Keratinocyte (primary cell): ENCODE measurements at regions not wholly inside any gene's neighbourhood (a gene's known extent, or its start where the extent isn't known, plus 50 kb on each side); places are given as distances from the start of the nearest gene placed in this dataset.
"Not testable (repeated sequence)": the region's sequence is repeated elsewhere in the genome, so short reads cannot be mapped to it uniquely, and the experiment has no call there.

Experiments
- DNase-seq: peaks from one replicate; pipeline ENCODE4 v3.0.0-alpha.2; 2011; ENCODE audit warnings: low read depth, missing footprints, low spot score
- FAIRE-seq: peaks from 2 replicates; lab custom pipeline; 2011; peaks lifted over from hg19 to GRCh38; lab: Jason Lieb, UNC
- H2AFZ ChIP-seq: 2 replicates; pipeline ENCODE4 v1.6.0; 2012; ENCODE audit warnings: low read length, control low read depth, inconsistent platforms; ENCODE audit not compliant: control insufficient read depth
- H3K27ac ChIP-seq: 2 replicates; pipeline ENCODE4 v1.5.1; 2011; ENCODE audit warnings: low read length; ENCODE audit not compliant: control insufficient read depth, insufficient read depth
- H3K27me3 ChIP-seq: 3 replicates; pipeline ENCODE4 v1.6.0; 2011; ENCODE audit warnings: low read length; ENCODE audit not compliant: control insufficient read depth, insufficient read depth; ENCODE audit errors: extremely low read depth
- H3K36me3 ChIP-seq, 2 experiments: 2 replicates in 1 of 2; 3 replicates in 1 of 2; pipeline ENCODE4 v1.5.1; 2011; ENCODE audit warnings: low read length in 2 of 2, mild to moderate bottlenecking in 1 of 2; ENCODE audit not compliant: control insufficient read depth in 2 of 2, insufficient read depth in 2 of 2; ENCODE audit errors: extremely low read depth in 1 of 2
- H3K4me1 ChIP-seq: 3 replicates; pipeline ENCODE4 v1.5.1; 2011; ENCODE audit warnings: low read length; ENCODE audit not compliant: control insufficient read depth, insufficient read depth; ENCODE audit errors: extremely low read depth
- H3K4me2 ChIP-seq: 3 replicates; pipeline ENCODE4 v1.6.0; 2011; ENCODE audit warnings: low read depth, low read length; ENCODE audit not compliant: control insufficient read depth, insufficient read depth; ENCODE audit errors: extremely low read depth
- H3K4me3 ChIP-seq, 3 experiments: fragments of 200-600 bp in 1 of 3; sonication (generic) in 1 of 3; 2 replicates in 2 of 3; 3 replicates in 1 of 3; pipeline ENCODE4 v1.5.1; 2011 to 2016; ENCODE audit warnings: low read length in 3 of 3, mild to moderate bottlenecking in 3 of 3, control low read depth in 2 of 3, inconsistent platforms in 1 of 3, low read depth in 1 of 3, mixed read lengths in 1 of 3, mixed run types in 1 of 3, moderate library complexity in 1 of 3; ENCODE audit not compliant: control insufficient read depth in 2 of 3, insufficient read depth in 2 of 3; ENCODE audit errors: extremely low read depth in 1 of 3
- H3K79me2 ChIP-seq: 2 replicates; pipeline ENCODE4 v1.6.0; 2012; ENCODE audit warnings: low read length; ENCODE audit not compliant: control insufficient read depth, insufficient read depth
- H3K9ac ChIP-seq: 3 replicates; pipeline ENCODE4 v1.6.0; 2011; ENCODE audit warnings: low read length; ENCODE audit not compliant: control insufficient read depth, insufficient read depth; ENCODE audit errors: extremely low read depth
- H3K9me1 ChIP-seq: 3 replicates; pipeline ENCODE4 v1.6.0; 2011; ENCODE audit warnings: low read length; ENCODE audit not compliant: control insufficient read depth, insufficient read depth; ENCODE audit errors: extremely low read depth
- H3K9me3 ChIP-seq: 2 replicates; pipeline ENCODE4 v1.5.1; 2012; ENCODE audit warnings: low read depth, low read length; ENCODE audit not compliant: control insufficient read depth
- H4K20me1 ChIP-seq: 3 replicates; pipeline ENCODE4 v1.6.0; 2011; ENCODE audit warnings: low read length; ENCODE audit not compliant: control insufficient read depth, insufficient read depth; ENCODE audit errors: extremely low read depth
- EZH2 ChIP-seq: IDR thresholded peaks from one replicate; pipeline ENCODE4 v1.6.1; 2012; ENCODE audit warnings: inconsistent platforms, mild to moderate bottlenecking, low read length, moderate library complexity
- dilution Hi-C: fragments of 300-500 bp; cut with MboI; formaldehyde crosslinking; loops from one replicate; pipeline ENCODE4 v1.7.0; 2020; ENCODE audit warnings: low sequenced_read_pairs; ENCODE audit not compliant: extremely low pct_ligation_motif_present
- TF ChIP-seq, protein P1 (sequence below), 3 experiments: IDR thresholded peaks in 1 of 3; conservative IDR thresholded peaks in 1 of 3; optimal IDR thresholded peaks in 1 of 3; 2 replicates in 2 of 3; 3 replicates in 1 of 3; pipeline versions ENCODE3 to v1.5.1; 2011; ENCODE audit warnings: low read length in 3 of 3, mild to moderate bottlenecking in 3 of 3, moderate library complexity in 2 of 3, control low read depth in 1 of 3, inconsistent platforms in 1 of 3; ENCODE audit not compliant: insufficient read depth in 2 of 3; ENCODE audit errors: extremely low read depth in 1 of 3

DNA sequence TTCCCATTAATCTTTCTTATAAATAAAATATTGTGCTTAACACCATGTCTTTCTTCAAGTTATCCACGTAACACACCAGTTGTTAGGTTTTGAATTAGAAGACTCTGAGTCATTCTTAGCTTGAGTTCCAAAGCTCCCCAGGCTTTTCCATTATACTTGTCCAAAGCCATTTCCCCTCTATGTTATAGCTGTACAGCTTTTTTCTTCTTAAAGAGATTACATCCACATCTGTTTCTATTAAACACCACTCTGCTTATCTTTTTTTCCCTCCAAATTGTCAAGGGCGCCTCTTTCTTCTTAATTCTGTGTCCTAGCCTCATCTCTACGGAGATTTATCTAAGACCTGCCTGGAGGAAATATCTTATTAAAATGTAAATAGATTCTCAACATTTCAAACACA is 139.4 kb upstream of the CPHXL start:
- Histone ChIP-seq H3K27me3 (no peaks in the 10 kb centered on the region), H3K27ac (no peak overlapping the region), H3K9me1 (no peaks in the 10 kb centered on the region), H2AFZ (no peak overlapping the region), H3K4me3 (no peak overlapping the region), H3K36me3 (no peaks in the 10 kb centered on the region), H3K4me2 (no peak overlapping the region), H4K20me1 (no peaks in the 10 kb centered on the region), H3K9ac (no peak overlapping the region), H3K79me2 (no peaks in the 10 kb centered on the region), H3K4me1 (no peaks in the 10 kb centered on the region), H3K9me3 (no peaks in the 10 kb centered on the region)
- DNase-seq = no peak
- FAIRE-seq = no peak
- TF ChIP-seq, protein P1, sequence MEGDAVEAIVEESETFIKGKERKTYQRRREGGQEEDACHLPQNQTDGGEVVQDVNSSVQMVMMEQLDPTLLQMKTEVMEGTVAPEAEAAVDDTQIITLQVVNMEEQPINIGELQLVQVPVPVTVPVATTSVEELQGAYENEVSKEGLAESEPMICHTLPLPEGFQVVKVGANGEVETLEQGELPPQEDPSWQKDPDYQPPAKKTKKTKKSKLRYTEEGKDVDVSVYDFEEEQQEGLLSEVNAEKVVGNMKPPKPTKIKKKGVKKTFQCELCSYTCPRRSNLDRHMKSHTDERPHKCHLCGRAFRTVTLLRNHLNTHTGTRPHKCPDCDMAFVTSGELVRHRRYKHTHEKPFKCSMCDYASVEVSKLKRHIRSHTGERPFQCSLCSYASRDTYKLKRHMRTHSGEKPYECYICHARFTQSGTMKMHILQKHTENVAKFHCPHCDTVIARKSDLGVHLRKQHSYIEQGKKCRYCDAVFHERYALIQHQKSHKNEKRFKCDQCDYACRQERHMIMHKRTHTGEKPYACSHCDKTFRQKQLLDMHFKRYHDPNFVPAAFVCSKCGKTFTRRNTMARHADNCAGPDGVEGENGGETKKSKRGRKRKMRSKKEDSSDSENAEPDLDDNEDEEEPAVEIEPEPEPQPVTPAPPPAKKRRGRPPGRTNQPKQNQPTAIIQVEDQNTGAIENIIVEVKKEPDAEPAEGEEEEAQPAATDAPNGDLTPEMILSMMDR (optimal IDR thresholded peaks at IDR 0.05 in 1 of 3, IDR thresholded peaks at IDR 0.05 in 1 of 3, conservative IDR thresholded peaks at IDR 0.05 in 1 of 3; ENCODE audit: extremely low read depth in 1 of 3, insufficient read depth in 2 of 3, low read length in 3 of 3) = no peak
- no peak for TF ChIP-seq EZH2
- dilution Hi-C loops = no loop called here

DNA sequence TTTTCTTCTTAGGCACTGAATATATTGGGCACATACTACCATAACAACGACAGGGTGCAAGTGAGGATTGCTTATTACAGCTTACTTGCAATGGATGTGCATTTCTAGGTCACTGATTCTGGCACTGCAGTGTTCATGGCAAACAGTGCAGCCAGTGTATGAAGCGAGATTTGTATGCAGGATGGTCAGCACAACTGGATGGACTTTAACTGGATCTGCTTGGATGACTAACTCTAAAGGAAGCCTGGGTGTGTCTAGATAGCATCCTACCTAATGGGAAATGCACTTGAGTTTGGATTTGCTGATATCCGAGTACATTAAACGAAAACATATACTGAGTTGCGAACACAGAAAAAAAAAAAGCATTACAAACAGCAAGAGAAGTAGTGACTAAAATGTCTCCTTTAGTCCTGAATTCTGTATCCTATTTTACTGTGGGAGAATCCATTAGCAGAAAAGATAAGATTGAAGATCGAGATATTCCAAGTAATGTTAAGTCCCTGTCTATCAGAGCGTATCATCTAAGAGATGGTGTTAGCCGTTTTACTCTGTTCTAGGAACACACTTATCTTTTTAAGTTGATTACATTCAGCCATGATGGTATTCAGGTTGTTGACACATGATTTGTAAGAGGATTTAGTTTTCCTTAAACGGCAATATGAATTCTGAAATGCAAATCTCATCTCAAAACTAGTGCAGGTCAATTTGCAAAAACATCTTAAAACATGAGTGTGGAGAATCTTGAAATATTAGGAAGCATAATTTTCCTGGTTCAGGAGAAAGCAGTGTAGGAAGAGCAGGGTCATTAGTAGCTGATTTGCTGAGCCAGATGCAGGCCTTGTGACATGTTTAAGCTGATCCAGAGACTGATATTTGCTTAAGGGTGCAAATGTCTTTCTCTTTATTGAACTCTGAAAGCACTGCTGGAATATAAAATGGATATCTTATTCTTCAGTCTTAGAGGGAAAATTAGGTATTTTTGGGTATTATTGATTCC is 142.6 kb upstream of the CPHXL start:
- no peak for FAIRE-seq
- dilution Hi-C loops = no loop called here
- no peaks in the 10 kb centered on the region for H3K27me3 ChIP-seq

DNA sequence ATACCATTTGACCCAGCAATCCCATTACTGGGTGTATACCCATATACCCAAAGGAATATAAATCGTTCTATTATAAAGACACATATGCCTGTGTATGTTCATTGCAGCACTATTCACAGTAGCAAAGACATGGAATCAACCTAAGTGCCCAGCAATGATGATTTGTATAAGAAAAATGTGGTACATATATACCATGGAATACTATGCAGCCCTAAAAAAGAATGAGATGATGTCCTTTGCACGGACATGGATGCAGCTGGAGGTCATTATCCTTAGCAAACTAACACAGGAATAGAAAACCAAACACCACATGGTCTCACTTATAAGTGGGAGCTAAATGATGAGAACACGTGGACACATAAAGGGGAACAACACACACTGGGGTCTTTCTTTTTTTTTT is 155.0 kb upstream of the CPHXL start:
- H3K27me3 ChIP-seq, H4K20me1 ChIP-seq, H3K4me3 ChIP-seq, H2AFZ ChIP-seq, DNase-seq, dilution Hi-C loops, H3K27ac ChIP-seq, H3K9me3 ChIP-seq, H3K9ac ChIP-seq, H3K79me2 ChIP-seq, FAIRE-seq, H3K9me1 ChIP-seq, H3K4me2 ChIP-seq, H3K36me3 ChIP-seq, H3K4me1 ChIP-seq: not testable (repeated sequence)

More for the DNA sequence above, 142.6 kb upstream of the CPHXL start:
- Histone ChIP-seq H4K20me1 (no peaks in the 10 kb centered on the region), H3K9me1 (no peaks in the 10 kb centered on the region), H3K4me1 (no peaks in the 10 kb centered on the region), H3K9ac (no peak overlapping the region), H2AFZ (no peak overlapping the region), H3K4me2 (no peak overlapping the region), H3K79me2 (no peaks in the 10 kb centered on the region), H3K27ac (no peak overlapping the region), H3K4me3 (no peak overlapping the region), H3K36me3 (no peaks in the 10 kb centered on the region), H3K9me3 (no peaks in the 10 kb centered on the region)
- no peak for DNase-seq
- no peak for TF ChIP-seq EZH2
- TF ChIP-seq, protein P1 (optimal IDR thresholded peaks at IDR 0.05 in 1 of 3, IDR thresholded peaks at IDR 0.05 in 1 of 3, conservative IDR thresholded peaks at IDR 0.05 in 1 of 3; ENCODE audit: extremely low read depth in 1 of 3, insufficient read depth in 2 of 3, low read length in 3 of 3) = no peak
